ENCODE measurements at regions not wholly inside any gene's neighbourhood (a gene's known extent, or its start where the extent isn't known, plus 50 kb on each side); places are given as distances from the start of the nearest gene placed in this dataset.

GRCh38 chr5:98069876-98070512 is 703.5 kb upstream of the RGMB start:
- TF ChIP-seq POLR2A (IDR thresholded peaks at IDR 0.05; ENCODE audit: control extremely low read depth in 1 of 2, low read depth in 2 of 2, low read length in 2 of 2): no peak
- TF ChIP-seq TAF1 (IDR thresholded peaks at IDR 0.05; ENCODE audit: low read depth, low read length): no peak
- TF ChIP-seq, protein P1, sequence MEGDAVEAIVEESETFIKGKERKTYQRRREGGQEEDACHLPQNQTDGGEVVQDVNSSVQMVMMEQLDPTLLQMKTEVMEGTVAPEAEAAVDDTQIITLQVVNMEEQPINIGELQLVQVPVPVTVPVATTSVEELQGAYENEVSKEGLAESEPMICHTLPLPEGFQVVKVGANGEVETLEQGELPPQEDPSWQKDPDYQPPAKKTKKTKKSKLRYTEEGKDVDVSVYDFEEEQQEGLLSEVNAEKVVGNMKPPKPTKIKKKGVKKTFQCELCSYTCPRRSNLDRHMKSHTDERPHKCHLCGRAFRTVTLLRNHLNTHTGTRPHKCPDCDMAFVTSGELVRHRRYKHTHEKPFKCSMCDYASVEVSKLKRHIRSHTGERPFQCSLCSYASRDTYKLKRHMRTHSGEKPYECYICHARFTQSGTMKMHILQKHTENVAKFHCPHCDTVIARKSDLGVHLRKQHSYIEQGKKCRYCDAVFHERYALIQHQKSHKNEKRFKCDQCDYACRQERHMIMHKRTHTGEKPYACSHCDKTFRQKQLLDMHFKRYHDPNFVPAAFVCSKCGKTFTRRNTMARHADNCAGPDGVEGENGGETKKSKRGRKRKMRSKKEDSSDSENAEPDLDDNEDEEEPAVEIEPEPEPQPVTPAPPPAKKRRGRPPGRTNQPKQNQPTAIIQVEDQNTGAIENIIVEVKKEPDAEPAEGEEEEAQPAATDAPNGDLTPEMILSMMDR (IDR thresholded peaks at IDR 0.05; ENCODE audit: control extremely low read depth in 1 of 3, insufficient read depth in 1 of 3, low read depth in 1 of 3, low read length in 3 of 3): no peak
- TF ChIP-seq TEAD4 (IDR thresholded peaks at IDR 0.05; ENCODE audit: low read depth, low read length): no peak
- no peak for TF ChIP-seq SP4 (IDR thresholded peaks at IDR 0.05; ENCODE audit: low read length)
- no peak for TF ChIP-seq EZH2 (IDR thresholded peaks at IDR 0.05; ENCODE audit: low read depth, low read length, severe bottlenecking)

All from H1 (cell line).